ENCODE measurements at regions not wholly inside any gene's neighbourhood (a gene's known extent, or its start where the extent isn't known, plus 50 kb on each side); places are given as distances from the start of the nearest gene placed in this dataset.

DNA sequence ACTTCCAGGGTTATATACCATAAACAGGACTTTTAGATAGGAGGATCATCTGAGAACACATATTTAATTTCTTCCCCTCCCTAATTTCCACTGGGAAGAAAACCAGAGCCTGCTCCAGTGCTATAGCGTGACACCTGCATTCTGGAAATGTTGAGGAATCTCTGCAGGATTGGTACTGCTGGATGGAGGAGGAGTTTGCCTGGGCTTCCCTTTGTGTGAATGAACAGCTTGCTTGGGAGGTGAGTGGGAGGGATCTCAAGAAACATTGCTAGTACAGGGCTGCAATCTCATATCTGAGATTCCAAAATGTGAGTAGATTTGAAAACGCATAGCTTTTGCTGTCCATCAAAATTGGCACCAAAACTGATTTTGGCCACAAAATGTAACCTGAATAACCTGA lies 295.9 kb upstream of the RGMA start:
- Mint-ChIP-seq H3K36me3 (no peaks in the 10 kb centered on the region), H3K27ac (no peak overlapping the region), H3K4me3 (no peak overlapping the region), H3K9me3 (no peaks in the 10 kb centered on the region), H3K27me3 (no peaks in the 10 kb centered on the region), H3K4me1 (no peaks in the 10 kb centered on the region)

DNA sequence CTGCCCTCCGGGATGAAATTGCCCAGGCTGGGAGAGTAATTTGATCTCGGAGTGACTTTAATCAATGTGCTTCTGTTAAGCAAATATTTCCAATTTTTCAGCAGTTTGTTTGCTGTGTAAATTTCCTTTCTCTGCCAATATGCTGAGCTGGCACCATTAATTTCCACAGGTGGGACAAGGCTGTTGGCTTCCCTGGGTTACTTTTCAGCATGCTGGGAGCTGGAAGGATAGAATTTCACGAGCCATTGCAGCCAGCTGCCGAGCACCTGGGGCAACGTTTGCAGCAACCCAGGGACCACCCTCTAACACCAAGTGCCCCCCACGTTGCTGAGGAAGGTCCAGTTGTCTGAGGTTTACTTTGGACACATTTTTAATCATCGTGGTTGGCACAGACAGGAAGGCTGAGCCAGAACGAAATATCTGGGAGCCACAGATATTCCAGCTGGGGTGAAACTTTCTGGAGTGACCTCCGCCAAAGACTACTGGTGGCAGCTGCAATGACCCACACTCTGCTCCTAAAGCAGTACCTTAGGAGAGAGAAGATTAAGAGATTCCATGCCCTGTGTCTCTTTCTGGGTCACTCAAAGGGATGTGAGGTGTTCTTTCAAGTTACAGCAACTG lies 293.3 kb upstream of the RGMA start:
- Mint-ChIP-seq H3K27ac (no peak overlapping the region), H3K27me3 (no peaks in the 10 kb centered on the region), H3K36me3 (no peaks in the 10 kb centered on the region), H3K4me1 (no peaks in the 10 kb centered on the region), H3K9me3 (no peaks in the 10 kb centered on the region), H3K4me3 (no peak overlapping the region)

DNA sequence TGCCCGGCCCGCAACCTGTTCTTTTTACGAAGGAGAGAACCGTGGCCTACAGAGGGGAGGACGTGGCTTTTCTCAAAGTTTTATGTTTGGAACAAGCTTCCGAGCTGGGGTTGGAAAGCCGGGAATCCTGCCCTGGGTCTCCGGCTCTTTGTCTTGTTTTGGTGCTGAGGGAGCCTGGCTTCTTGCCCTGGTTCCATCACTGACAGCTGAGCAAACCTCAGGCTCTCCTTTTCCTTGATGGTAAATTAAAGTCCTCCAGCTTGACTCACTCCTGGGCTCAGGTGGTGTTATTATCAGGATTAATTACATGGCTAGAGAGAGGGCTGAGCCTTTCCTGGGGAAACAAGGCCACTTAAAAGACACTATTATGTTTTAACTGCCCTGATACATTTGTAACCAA lies 289.5 kb upstream of the RGMA start:
- H3K27ac Mint-ChIP-seq, result no peak overlapping the region
- H3K36me3 Mint-ChIP-seq, result no peaks in the 10 kb centered on the region
- H3K9me3 Mint-ChIP-seq, result no peaks in the 10 kb centered on the region
- H3K27me3 Mint-ChIP-seq, result peaks cover 4% of the 10 kb centered on the region
- no peak overlapping the region for H3K4me3 Mint-ChIP-seq
- no peaks in the 10 kb centered on the region for H3K4me1 Mint-ChIP-seq

DNA sequence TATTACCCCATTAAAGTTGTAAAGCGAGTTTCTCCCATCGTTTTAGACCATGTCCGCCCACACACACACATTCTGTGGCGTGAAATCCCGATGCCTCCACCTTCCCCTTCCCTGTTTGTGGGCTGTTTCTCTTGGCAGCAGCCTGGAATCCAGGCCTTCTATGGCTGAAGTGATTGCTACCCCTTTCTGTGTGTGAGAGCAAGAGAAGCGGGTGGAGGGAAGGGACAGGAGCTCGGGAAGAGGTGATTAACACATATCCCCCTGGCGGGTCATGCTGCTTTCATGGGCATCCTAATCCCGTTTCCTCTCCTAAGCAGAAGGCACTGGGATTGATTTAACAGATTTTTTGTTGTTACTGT lies 283.8 kb upstream of the RGMA start:
- Mint-ChIP-seq H3K4me1 (no peaks in the 10 kb centered on the region), H3K36me3 (no peaks in the 10 kb centered on the region), H3K27ac (no peak overlapping the region), H3K4me3 (no peak overlapping the region), H3K9me3 (no peaks in the 10 kb centered on the region), H3K27me3 (peaks cover 4% of the 10 kb centered on the region)

DNA sequence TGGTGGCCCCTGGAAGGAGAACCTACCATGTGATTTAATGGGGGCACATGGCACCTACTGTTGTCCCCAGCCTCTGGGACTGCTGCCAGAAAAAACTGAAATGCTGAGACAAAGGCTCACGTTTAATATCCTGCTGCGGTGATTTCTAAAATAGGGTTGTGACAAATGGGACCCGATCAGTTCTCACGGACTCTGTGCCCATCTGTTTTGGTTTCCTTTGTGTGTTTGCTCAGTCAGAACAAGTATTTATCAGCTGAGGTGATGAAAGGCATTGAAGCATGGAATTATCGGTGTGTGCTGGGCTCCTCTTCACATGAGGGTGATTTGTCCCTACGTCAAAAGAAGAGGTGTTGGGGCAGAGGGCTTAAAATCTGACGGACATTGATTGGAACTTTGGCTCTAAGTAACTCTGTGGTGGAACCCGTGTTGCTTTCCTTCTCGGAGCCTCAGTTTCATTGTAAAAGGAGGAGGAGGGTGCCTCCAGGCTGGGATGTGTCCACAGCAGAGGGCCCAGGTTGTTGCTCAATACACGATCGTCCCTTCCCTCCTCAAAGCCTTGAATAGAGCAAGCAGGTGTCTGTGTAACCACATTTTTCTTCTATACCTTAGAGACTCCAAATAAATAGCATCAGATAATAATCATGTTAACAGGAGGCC lies 283.3 kb upstream of the RGMA start:
- H3K36me3 Mint-ChIP-seq, result no peaks in the 10 kb centered on the region
- H3K27me3 Mint-ChIP-seq, result peaks cover 4% of the 10 kb centered on the region
- no peaks in the 10 kb centered on the region for H3K4me1 Mint-ChIP-seq
- H3K9me3 Mint-ChIP-seq, result no peaks in the 10 kb centered on the region
- H3K4me3 Mint-ChIP-seq, result no peak overlapping the region
- no peak overlapping the region for H3K27ac Mint-ChIP-seq

DNA sequence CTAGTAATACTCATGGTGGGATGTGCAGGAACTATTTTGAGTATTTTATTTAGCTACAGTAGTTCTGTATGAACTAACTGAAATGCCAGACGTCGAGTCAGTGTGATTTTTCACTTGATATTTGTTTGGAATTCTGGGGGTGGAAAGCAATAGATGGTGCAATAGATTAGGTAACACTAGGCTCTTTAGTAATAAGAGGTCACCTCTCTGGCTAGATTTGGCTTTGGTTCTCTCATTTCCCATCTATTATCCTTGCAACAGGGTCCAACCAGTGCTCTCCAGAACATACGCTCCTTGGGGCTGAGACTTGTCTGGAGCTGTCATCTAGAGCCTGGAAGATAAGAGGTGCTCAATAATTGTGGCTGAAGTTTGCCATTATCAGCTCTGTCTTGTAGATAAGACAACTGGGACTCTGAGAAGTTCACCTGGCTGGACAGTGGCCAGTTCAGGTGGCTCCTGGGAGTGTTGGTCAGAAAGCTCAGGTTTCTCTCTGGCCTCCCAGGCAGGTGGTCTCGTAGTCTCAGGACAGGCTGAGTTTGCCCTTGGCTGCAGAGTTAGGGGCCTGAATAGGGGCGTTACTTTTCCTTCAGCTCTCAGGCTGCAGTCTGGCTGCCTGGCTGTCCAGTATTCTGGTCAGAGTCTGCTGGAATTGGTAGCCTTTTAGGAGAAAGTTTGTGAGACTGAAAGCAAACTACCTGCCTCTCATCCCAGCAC lies 277.5 kb upstream of the RGMA start:
- Mint-ChIP-seq H3K27me3 (no peaks in the 10 kb centered on the region), H3K4me1 (no peaks in the 10 kb centered on the region), H3K27ac (no peak overlapping the region), H3K4me3 (no peak overlapping the region), H3K9me3 (no peaks in the 10 kb centered on the region), H3K36me3 (no peaks in the 10 kb centered on the region)

DNA sequence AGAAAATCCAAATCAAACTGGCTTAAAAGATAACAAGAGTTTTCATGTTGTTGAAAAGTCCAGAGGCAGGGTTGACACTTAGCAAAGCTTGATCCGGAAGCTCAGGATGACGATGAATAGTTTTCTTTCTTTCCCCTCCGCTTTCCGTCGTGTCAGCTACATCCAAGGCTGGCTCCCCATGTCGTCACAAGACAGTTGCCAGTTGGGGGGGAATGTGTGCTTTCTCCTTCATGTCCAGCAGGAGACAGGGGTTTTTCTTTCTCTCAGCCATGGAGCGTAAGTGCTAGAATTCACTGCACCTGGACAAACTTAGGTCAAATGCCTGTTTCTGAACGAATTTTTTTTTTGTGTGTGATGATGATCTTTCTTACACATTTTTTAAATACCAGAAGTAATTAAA lies 273.8 kb upstream of the RGMA start:
- Mint-ChIP-seq H3K4me3 (no peak overlapping the region), H3K4me1 (no peaks in the 10 kb centered on the region), H3K27ac (no peak overlapping the region), H3K9me3 (no peaks in the 10 kb centered on the region), H3K36me3 (no peaks in the 10 kb centered on the region), H3K27me3 (no peaks in the 10 kb centered on the region)

DNA sequence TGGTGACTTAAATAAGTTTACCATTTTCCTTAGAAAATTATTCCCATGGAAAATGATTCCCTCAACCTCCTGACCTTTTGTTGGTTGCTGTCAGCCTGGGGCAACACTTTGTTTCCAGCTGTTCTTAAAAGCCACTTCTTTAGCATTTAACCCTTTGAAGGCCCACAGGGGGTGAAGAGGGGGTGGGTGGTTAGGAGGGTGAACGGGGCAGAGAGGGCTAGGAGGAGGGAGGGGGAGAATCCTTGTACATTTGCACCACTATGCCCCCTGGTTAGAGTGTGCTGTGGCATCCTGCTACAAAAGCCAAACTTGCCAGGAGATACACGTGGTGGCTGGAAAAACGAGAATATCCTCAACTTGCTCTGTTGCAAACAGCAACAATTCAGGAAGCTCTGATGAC lies 273.2 kb upstream of the RGMA start:
- no peak overlapping the region for H3K4me3 Mint-ChIP-seq
- no peaks in the 10 kb centered on the region for H3K4me1 Mint-ChIP-seq
- H3K27me3 Mint-ChIP-seq, result no peaks in the 10 kb centered on the region
- no peak overlapping the region for H3K27ac Mint-ChIP-seq
- H3K36me3 Mint-ChIP-seq, result no peaks in the 10 kb centered on the region
- no peaks in the 10 kb centered on the region for H3K9me3 Mint-ChIP-seq

DNA sequence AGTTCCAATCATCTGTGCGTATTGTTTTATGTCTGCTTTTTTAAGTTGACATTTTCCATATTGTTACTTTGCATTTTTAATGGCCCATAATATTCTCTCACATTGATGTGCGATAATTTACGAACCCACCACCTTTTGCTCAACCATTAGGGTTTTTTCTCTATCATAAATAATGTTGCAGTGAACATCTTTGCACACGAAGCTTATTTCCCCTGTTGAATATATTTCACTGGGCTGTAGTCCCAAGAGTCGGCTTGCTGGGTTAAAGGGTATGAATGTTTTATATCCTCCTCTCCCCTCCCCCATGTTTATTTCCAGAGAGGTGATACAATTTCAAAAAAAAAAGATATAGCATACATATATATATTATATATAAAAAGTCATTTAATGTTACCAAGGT lies 272.7 kb upstream of the RGMA start:
- Mint-ChIP-seq H3K27me3 (no peaks in the 10 kb centered on the region), H3K4me3 (no peak overlapping the region), H3K4me1 (no peaks in the 10 kb centered on the region), H3K36me3 (no peaks in the 10 kb centered on the region), H3K9me3 (no peaks in the 10 kb centered on the region), H3K27ac (no peak overlapping the region)

DNA sequence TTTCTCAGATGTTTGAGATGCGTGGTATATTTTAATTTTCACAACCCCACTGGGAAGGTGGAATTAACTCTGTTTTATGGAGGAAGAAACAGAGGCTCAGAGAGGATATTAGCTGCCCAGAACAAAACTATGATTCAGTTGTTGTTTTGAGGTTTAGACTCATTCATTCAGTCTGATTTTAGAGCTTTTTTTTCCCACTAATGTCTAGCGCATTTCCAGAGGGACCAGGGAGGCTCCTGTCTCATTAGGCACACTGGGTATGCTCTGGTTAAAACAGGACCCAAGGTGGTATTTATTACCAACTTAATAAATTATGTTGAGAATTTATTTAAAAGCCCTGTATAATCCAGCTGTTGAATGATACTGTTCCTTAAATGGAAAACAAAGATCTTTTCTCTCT lies 272.0 kb upstream of the RGMA start:
- no peaks in the 10 kb centered on the region for H3K36me3 Mint-ChIP-seq
- no peak overlapping the region for H3K4me3 Mint-ChIP-seq
- H3K27me3 Mint-ChIP-seq, result no peaks in the 10 kb centered on the region
- no peaks in the 10 kb centered on the region for H3K9me3 Mint-ChIP-seq
- no peaks in the 10 kb centered on the region for H3K4me1 Mint-ChIP-seq
- H3K27ac Mint-ChIP-seq, result no peak overlapping the region

DNA sequence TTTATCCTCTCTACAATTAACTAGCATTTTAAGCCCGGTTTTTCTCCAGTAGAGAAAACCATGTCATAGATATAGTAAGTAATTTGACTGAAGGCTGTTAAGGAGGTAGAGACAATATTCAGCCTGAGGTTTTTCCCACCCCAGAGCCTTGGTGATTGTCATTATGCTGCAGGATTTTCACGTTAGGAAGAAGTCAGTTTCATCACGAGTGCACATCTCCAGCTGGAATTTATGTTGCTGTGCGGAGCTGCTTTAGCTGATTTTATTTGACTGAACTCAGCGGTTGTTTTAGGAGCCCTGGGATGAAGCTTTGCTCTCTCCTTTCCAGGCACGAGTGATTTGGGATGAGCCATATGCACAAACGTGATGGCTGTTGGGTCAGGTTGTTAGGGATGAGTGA lies 271.3 kb upstream of the RGMA start:
- H3K4me3 Mint-ChIP-seq, result no peak overlapping the region
- no peaks in the 10 kb centered on the region for H3K9me3 Mint-ChIP-seq
- no peaks in the 10 kb centered on the region for H3K27me3 Mint-ChIP-seq
- H3K4me1 Mint-ChIP-seq, result no peaks in the 10 kb centered on the region
- H3K36me3 Mint-ChIP-seq, result no peaks in the 10 kb centered on the region
- no peak overlapping the region for H3K27ac Mint-ChIP-seq

DNA sequence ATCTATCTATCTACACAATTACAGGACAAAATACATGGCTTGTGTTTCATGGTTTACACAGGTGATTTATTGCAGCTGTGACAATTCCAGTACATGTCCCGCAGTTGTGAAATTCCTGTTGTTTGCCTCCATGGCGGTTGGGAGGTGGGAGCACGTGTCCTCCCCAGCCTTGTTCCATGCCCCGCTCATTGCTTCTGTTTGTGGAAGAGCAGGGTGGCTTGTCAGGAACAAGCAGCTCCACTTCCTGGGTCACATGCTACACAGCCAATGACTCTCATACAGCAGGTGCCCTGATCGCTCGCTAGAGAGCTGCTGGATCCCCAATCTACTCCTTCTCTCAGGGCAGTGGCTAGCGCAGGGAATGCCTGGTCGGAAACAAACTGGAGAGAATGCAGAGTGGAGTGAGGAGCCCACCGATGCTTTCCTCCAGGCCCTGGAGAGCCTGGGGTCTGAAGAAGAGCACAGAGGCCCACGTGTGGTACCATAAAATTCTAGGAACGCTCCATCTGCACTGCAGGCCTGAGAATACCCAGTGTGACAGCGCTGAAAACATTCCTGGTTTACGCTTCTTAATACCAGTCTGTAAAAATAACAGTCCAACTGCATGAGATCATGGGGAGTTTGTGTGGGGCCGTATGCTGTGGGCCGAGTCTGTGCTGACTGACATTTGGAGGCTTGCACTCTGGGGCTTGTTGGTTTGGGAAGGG lies 270.6 kb upstream of the RGMA start:
- Mint-ChIP-seq H3K4me3 (no peak overlapping the region), H3K36me3 (no peaks in the 10 kb centered on the region), H3K27ac (no peak overlapping the region), H3K27me3 (no peaks in the 10 kb centered on the region), H3K9me3 (no peaks in the 10 kb centered on the region), H3K4me1 (no peaks in the 10 kb centered on the region)

DNA sequence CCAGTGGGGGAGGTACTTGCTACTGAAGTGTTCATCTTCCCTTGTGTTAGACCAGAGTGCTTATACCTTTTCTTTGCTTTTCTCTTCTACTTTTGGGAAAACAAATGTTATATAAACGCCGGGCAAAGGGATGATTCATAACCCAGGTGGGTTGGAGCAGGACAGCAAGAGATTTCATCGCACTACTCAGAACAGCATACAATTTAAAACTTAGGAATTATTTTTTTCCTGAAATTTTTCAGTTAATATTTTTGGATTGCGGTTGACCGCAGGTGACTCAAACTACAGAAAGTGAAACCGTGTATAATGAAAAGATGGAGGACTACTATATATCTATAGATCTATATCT lies 270.0 kb upstream of the RGMA start:
- Mint-ChIP-seq H3K27ac (no peak overlapping the region), H3K9me3 (no peaks in the 10 kb centered on the region), H3K4me3 (no peak overlapping the region), H3K27me3 (no peaks in the 10 kb centered on the region), H3K4me1 (no peaks in the 10 kb centered on the region), H3K36me3 (no peaks in the 10 kb centered on the region)

DNA sequence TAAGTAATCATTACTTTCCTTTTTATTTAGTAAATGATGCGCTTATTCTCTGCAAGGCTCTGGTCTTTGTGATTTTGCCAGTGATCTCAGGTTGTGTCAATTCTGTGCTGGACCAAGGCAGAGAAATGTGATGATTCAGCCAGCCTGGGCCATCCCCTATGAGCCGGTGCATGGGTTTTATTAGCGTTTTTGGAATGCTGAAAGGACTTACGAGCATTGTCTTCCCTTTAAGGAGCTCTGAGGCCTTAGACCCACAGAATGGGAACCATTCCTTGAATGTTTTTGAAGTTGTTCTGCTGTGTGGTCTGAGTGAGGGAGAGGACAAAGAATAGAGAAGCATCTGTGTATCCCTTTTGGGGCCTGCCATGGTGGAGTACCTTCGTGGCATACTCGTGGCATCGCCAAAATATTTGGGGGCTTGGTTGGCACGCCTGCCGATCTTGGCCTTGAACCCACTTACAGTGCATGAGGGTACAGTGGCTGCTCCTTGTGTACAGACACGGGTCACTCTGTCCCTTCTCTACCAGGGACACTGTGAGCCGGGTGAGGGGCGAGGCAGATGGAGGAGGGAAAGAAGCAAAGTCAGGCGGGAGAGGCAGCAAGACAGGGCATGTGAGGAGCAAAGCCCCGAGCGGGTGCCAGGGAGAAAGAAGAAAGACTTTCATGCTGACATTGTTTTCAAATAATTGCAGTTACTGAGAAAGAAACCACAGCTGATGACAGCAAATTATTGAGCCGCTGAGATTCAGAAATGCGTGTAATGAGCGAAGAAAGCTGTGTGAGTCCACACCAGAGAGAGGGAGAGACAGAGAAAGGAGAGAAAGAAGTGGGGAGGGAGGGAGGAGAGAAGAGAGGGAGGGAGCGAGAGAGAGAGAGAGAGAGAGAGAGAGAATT lies 269.4 kb upstream of the RGMA start:
- Mint-ChIP-seq H3K36me3 (no peaks in the 10 kb centered on the region), H3K9me3 (no peaks in the 10 kb centered on the region), H3K4me1 (no peaks in the 10 kb centered on the region), H3K27me3 (no peaks in the 10 kb centered on the region), H3K4me3 (no peak overlapping the region), H3K27ac (no peak overlapping the region)

DNA sequence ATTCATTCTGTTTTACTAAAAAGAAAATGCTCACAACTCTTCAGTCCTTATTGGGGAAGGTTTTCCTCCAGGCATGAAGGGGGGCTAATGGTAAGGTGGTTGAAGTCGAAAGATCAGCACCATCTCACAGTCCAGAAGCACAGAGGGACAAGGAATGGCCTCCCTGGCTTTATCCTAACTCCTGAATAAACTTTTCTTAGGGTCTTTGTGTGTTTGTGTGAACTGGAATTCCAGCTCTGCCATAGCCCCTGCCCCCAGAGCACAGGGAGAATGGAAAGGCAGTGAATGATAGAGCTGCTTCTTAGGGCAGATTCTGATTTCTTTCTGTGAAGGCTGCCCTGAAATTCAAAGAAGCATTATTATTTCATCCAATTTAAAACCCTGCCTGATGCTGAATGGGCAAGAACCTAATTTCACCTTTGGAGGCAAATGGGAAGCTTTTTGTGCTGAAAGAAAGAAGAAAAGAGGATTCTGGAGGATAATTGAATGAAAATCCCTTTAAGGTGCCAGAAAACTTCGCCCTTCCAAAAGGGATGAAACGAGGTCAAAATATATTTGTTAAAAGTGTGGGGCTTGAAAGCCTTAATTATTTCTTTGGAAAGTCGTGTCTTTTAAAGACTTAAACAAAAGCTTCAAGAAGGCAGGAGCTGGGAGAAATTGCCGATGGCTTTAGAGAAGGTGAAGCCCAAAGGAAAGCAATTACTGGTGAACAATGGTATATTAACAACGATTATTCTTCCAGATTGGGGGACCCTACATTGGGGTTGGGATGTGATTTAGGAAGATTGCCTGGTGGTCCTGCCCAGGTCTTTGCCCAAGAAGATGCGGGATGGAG lies 259.9 kb upstream of the RGMA start:
- Mint-ChIP-seq H3K27ac (no peak overlapping the region), H3K9me3 (no peaks in the 10 kb centered on the region), H3K4me3 (no peak overlapping the region), H3K27me3 (peaks cover 4% of the 10 kb centered on the region), H3K4me1 (no peaks in the 10 kb centered on the region), H3K36me3 (no peaks in the 10 kb centered on the region)
